ENCODE measurements at regions not wholly inside any gene's neighbourhood (a gene's known extent, or its start where the extent isn't known, plus 50 kb on each side); places are given as distances from the start of the nearest gene placed in this dataset.
A peak's percentile ranks its signal among the peaks of the same experiment; 100 is the strongest.

GRCh38 chr2:204089574-204089973, 153.0 kb downstream of the ICOS start:
- no peak for TF ChIP-seq CTCF (IDR thresholded peaks at IDR 0.05; ENCODE audit: low read depth, low read length, missing control alignments)
- no peak for DNase-seq (ENCODE audit: extremely low read depth, low read depth)
- no peak overlapping the region for H3K4me3 ChIP-seq (replicated peaks; ENCODE audit: low read depth, low read length)

GRCh38 chr2:204090021-204090420, 153.5 kb downstream of the ICOS start:
- no peak for TF ChIP-seq CTCF (IDR thresholded peaks at IDR 0.05; ENCODE audit: low read depth, low read length, missing control alignments)

DNA sequence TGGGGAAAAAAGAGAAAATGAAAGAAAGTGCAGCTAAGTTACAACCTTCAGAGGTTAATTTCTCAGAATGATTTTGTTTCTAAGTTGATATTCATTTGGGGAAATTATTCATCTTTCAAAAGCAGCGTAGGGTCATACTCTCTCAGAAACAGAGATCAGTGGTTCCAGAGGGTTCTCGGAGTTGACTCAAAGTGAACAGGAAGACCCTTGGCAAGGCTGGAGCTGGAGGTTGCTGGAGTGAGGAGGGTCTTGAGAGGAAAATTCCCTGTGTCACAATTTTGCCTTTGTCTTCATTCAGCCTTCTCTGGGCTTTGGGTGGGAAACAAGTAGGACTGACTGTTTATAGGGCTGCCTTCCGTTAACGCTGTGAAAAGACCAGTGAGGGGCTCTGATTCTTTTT, 168.2 kb downstream of the ICOS start:
- no peak for TF ChIP-seq CTCF (IDR thresholded peaks at IDR 0.05; ENCODE audit: low read depth, low read length, missing control alignments)
- DNase-seq (ENCODE audit: extremely low read depth, low read depth) = no peak
- H3K4me3 ChIP-seq (replicated peaks; ENCODE audit: low read depth, low read length) = no peak overlapping the region

More at GRCh38 chr2:204090021-204090420, 153.5 kb downstream of the ICOS start:
- DNase-seq (ENCODE audit: extremely low read depth, low read depth) = no peak
- H3K4me3 ChIP-seq (replicated peaks; ENCODE audit: low read depth, low read length) = no peak overlapping the region

GRCh38 chr2:204108330-204108751, 171.8 kb downstream of the ICOS start:
- peak; percentile 34 for TF ChIP-seq CTCF (IDR thresholded peaks at IDR 0.05; ENCODE audit: low read depth, low read length, missing control alignments)
- no peak overlapping the region for H3K4me3 ChIP-seq (replicated peaks; ENCODE audit: low read depth, low read length)
- peak; percentile 1 for DNase-seq (ENCODE audit: extremely low read depth, low read depth)

DNA sequence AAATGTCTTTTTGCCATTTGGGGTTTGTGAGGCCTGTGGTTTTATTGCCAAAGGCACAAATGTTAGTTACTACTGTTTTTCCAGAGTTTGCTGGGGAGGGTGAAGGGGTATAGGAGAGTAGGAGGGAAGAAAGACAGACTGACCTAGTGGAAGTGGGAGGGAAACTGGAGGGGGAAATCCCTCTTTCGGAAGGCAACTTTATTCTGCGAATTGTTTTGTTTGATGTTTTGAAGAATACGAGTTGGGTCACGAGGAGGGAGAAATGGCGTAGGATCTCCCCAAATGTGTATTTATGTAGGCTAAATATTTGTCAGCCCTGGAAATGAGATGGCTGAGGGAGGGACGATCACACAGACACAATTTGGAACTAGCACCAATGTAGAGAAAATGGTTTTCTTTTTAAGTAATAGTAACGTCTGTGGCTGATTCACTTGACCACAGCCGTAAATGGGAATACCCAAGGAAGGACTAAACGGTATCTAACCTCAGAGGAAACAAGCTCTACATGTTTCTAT, 172.3 kb downstream of the ICOS start:
- no peak overlapping the region for H3K4me3 ChIP-seq (replicated peaks; ENCODE audit: low read depth, low read length)
- TF ChIP-seq CTCF (IDR thresholded peaks at IDR 0.05; ENCODE audit: low read depth, low read length, missing control alignments) = no peak
- no peak for DNase-seq (ENCODE audit: extremely low read depth, low read depth)

GRCh38 chr2:204109681-204110080, 173.1 kb downstream of the ICOS start:
- TF ChIP-seq CTCF (IDR thresholded peaks at IDR 0.05; ENCODE audit: low read depth, low read length, missing control alignments) = no peak
- no peak for DNase-seq (ENCODE audit: extremely low read depth, low read depth)

DNA sequence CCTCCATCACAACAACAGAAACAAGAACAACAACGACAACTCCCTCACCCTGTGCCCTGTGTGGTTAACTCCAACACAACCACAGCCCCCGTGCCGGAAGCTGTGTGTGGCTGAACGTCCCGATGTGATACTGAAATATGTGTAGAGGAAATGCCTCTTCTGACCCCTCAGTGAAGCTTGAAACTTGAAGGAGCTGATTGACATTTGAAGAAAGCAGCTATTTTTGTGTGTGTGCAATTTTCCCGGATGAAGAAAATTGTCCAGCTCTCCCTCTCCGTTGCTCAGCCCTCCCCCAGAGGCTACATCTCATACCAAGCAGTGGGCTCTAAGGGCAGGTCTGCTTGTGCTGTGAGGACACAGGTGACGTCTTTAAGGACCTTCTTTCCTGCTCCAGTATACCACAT, 173.8 kb downstream of the ICOS start:
- TF ChIP-seq CTCF (IDR thresholded peaks at IDR 0.05; ENCODE audit: low read depth, low read length, missing control alignments) = no peak
- peak; percentile 5 for DNase-seq (ENCODE audit: extremely low read depth, low read depth)
- H3K4me3 ChIP-seq (replicated peaks; ENCODE audit: low read depth, low read length) = no peak overlapping the region

More at GRCh38 chr2:204109681-204110080, 173.1 kb downstream of the ICOS start:
- no peak overlapping the region for H3K4me3 ChIP-seq (replicated peaks; ENCODE audit: low read depth, low read length)

All from HFF-Myc (cell line).